Large intestine (tissue), 3 donors: ENCODE measurements at regions not wholly inside any gene's neighbourhood (a gene's known extent, or its start where the extent isn't known, plus 50 kb on each side); places are given as distances from the start of the nearest gene placed in this dataset.

Experiments
- DNase-seq, 2 donors: peaks; one replicate each; pipeline versions ENCODE4 v3.0.0 to v3.0.0-alpha.2; 2013
- H3K27ac ChIP-seq: one replicate; pipeline ENCODE4 v1.5.1; 2013; ENCODE audit warnings: low read length
- H3K27me3 ChIP-seq: 2 replicates; pipeline ENCODE4 v1.6.1; 2013; ENCODE audit warnings: low read length; ENCODE audit not compliant: control insufficient read depth, insufficient read depth
- H3K36me3 ChIP-seq: 2 replicates; pipeline ENCODE4 v1.6.1; 2013; ENCODE audit warnings: low read length; ENCODE audit not compliant: control insufficient read depth, insufficient read depth
- H3K4me1 ChIP-seq: one replicate; pipeline ENCODE4 v1.6.1; 2013; ENCODE audit warnings: low read length; ENCODE audit not compliant: control insufficient read depth, insufficient read depth
- H3K4me3 ChIP-seq: one replicate; pipeline ENCODE4 v1.5.1; 2013; ENCODE audit warnings: low read length
- H3K9me3 ChIP-seq: one replicate; pipeline ENCODE4 v1.6.1; 2013; ENCODE audit warnings: mild to moderate bottlenecking, low read depth, low read length, moderate library complexity; ENCODE audit not compliant: control insufficient read depth
- WGBS: methylation state at CpG from one replicate; pipeline ENCODE4 v1.1.5; 2013; ENCODE audit warnings: low lambda C conversion rate; ENCODE audit not compliant: insufficient coverage; 5-methylcytosine and 5-hydroxymethylcytosine counted together

- Histone ChIP-seq H3K4me1 (no peaks in the 10 kb centered on the region), H3K36me3 (no peaks in the 10 kb centered on the region), H3K27ac (no peak overlapping the region), H3K27me3 (no peaks in the 10 kb centered on the region), H3K9me3 (no peaks in the 10 kb centered on the region), H3K4me3 (no peak overlapping the region)
- DNase-seq, result no peak
- 67% methylated on average over 1 of the region's 2 CpGs for WGBS
Observed at GRCh38 chr4:162705130-162705803, 461.4 kb downstream of the NAF1 start.

GRCh38 chr4:162700815-162701361 lies 465.8 kb downstream of the NAF1 start:
- Histone ChIP-seq H3K27ac (no peak overlapping the region), H3K4me3 (no peak overlapping the region), H3K27me3 (no peaks in the 10 kb centered on the region), H3K4me1 (no peaks in the 10 kb centered on the region), H3K36me3 (no peaks in the 10 kb centered on the region), H3K9me3 (no peaks in the 10 kb centered on the region)
- no peak for DNase-seq
- WGBS, result 42% methylated on average over 2 of the region's 3 CpGs

- WGBS, result no CpG with 5 or more reads among the region's 2 CpGs
- H3K27me3 ChIP-seq, result no peaks in the 10 kb centered on the region
- H3K27ac ChIP-seq, result no peak overlapping the region
- no peak for DNase-seq
- no peak overlapping the region for H3K4me3 ChIP-seq
- no peaks in the 10 kb centered on the region for H3K9me3 ChIP-seq
- no peaks in the 10 kb centered on the region for H3K4me1 ChIP-seq
- no peaks in the 10 kb centered on the region for H3K36me3 ChIP-seq
Observed at GRCh38 chr4:162700358-162700757, 466.3 kb downstream of the NAF1 start.

GRCh38 chr4:162699629-162700028 lies 467.1 kb downstream of the NAF1 start:
- no peak for DNase-seq
- no peaks in the 10 kb centered on the region for H3K27me3 ChIP-seq
- no peak overlapping the region for H3K27ac ChIP-seq
- H3K4me3 ChIP-seq, result no peak overlapping the region
- H3K9me3 ChIP-seq, result no peaks in the 10 kb centered on the region
- no peaks in the 10 kb centered on the region for H3K4me1 ChIP-seq
- WGBS, result no CpG with 5 or more reads among the region's 1 CpG
- no peaks in the 10 kb centered on the region for H3K36me3 ChIP-seq

- Histone ChIP-seq H3K27ac (no peak overlapping the region), H3K9me3 (no peaks in the 10 kb centered on the region), H3K27me3 (no peaks in the 10 kb centered on the region), H3K4me1 (no peaks in the 10 kb centered on the region), H3K36me3 (no peaks in the 10 kb centered on the region), H3K4me3 (no peak overlapping the region)
- DNase-seq, result no peak
- 100% methylated on average over 1 of the region's 1 CpG for WGBS
Observed at GRCh38 chr4:162685410-162685809, 481.3 kb downstream of the NAF1 start.

- H3K27ac ChIP-seq, result no peak overlapping the region
- H3K4me1 ChIP-seq, result no peaks in the 10 kb centered on the region
- no peaks in the 10 kb centered on the region for H3K27me3 ChIP-seq
- DNase-seq, result no peak
- H3K4me3 ChIP-seq, result no peak overlapping the region
- H3K9me3 ChIP-seq, result no peaks in the 10 kb centered on the region
- H3K36me3 ChIP-seq, result no peaks in the 10 kb centered on the region
Observed at GRCh38 chr4:162684998-162685397, 481.7 kb downstream of the NAF1 start.

- Histone ChIP-seq H3K4me1 (no peaks in the 10 kb centered on the region), H3K9me3 (no peaks in the 10 kb centered on the region), H3K27me3 (no peaks in the 10 kb centered on the region), H3K4me3 (no peak overlapping the region), H3K36me3 (no peaks in the 10 kb centered on the region), H3K27ac (peak overlapping the region; percentile 40)
- no peak for DNase-seq
Observed at GRCh38 chr4:162684371-162684700, 482.4 kb downstream of the NAF1 start.

GRCh38 chr4:162683659-162684370 lies 482.9 kb downstream of the NAF1 start:
- H3K27ac ChIP-seq, result peak overlapping the region; percentile 40
- H3K9me3 ChIP-seq, result peaks cover 4% of the 10 kb centered on the region
- H3K36me3 ChIP-seq, result no peaks in the 10 kb centered on the region
- no peak overlapping the region for H3K4me3 ChIP-seq
- no peaks in the 10 kb centered on the region for H3K27me3 ChIP-seq
- WGBS, result 71% methylated on average over 1 of the region's 5 CpGs
- H3K4me1 ChIP-seq, result no peaks in the 10 kb centered on the region
- peak; percentile 25 to 64 for DNase-seq

GRCh38 chr4:162682651-162683050 lies 484.0 kb downstream of the NAF1 start:
- no peaks in the 10 kb centered on the region for H3K36me3 ChIP-seq
- no peaks in the 10 kb centered on the region for H3K27me3 ChIP-seq
- peaks cover 7% of the 10 kb centered on the region for H3K9me3 ChIP-seq
- H3K4me1 ChIP-seq, result no peaks in the 10 kb centered on the region
- H3K27ac ChIP-seq, result no peak overlapping the region
- no peak overlapping the region for H3K4me3 ChIP-seq
- 71% methylated on average over 1 of the region's 1 CpG for WGBS
- no peak for DNase-seq

- no peak for DNase-seq
- Histone ChIP-seq H3K4me1 (no peaks in the 10 kb centered on the region), H3K27ac (no peak overlapping the region), H3K36me3 (no peaks in the 10 kb centered on the region), H3K9me3 (peaks cover 7% of the 10 kb centered on the region), H3K27me3 (no peaks in the 10 kb centered on the region), H3K4me3 (no peak overlapping the region)
- 56% methylated on average over 1 of the region's 2 CpGs for WGBS
Observed at GRCh38 chr4:162681212-162681611, 485.5 kb downstream of the NAF1 start.

- DNase-seq, result no peak
Observed at GRCh38 chr4:162675661-162676060, 491.0 kb downstream of the NAF1 start.

More at GRCh38 chr4:162675661-162676060, 491.0 kb downstream of the NAF1 start:
- Histone ChIP-seq H3K9me3 (peaks cover 7% of the 10 kb centered on the region), H3K4me3 (no peak overlapping the region), H3K4me1 (no peaks in the 10 kb centered on the region), H3K27ac (no peak overlapping the region), H3K36me3 (no peaks in the 10 kb centered on the region), H3K27me3 (no peaks in the 10 kb centered on the region)
- WGBS, result no CpG with 5 or more reads among the region's 2 CpGs
